SK-N-SH treated with all-trans-retinoic acid at 6 μM for 48 hours (cell line): ENCODE measurements at regions not wholly inside any gene's neighbourhood (a gene's known extent, or its start where the extent isn't known, plus 50 kb on each side); places are given as distances from the start of the nearest gene placed in this dataset.

ENCODE experiments used
- ARNTL ChIP-seq: fragments of 450-650 bp; formaldehyde crosslinking; IDR thresholded peaks from 2 replicates; pipeline ENCODE4 v1.5.0; 2020; ENCODE audit warnings: low read depth, mild to moderate bottlenecking, moderate library complexity, borderline replicate concordance
- BACH2 ChIP-seq: fragments of 250-450 bp; sonication (Bioruptor Pico); IDR thresholded peaks from 2 replicates; pipeline ENCODE4 v1.9.0; 2021; ENCODE audit warnings: mild to moderate bottlenecking, borderline replicate concordance
- PATZ1 ChIP-seq: fragments of 250-450 bp; sonication (Bioruptor Pico); IDR thresholded peaks from 2 replicates; pipeline ENCODE4 v1.8.0; 2020; ENCODE audit warnings: mild to moderate bottlenecking, moderate library complexity, borderline replicate concordance
- TCF4 ChIP-seq: fragments of 250-450 bp; sonication (Bioruptor Pico); IDR thresholded peaks from 2 replicates; pipeline ENCODE4 v1.8.0; 2021; ENCODE audit warnings: mild to moderate bottlenecking, moderate library complexity, borderline replicate concordance
- ZNF565 ChIP-seq: fragments of 450-650 bp; formaldehyde crosslinking; conservative IDR thresholded peaks from 2 replicates; pipeline ENCODE4 v1.5.0; 2020; ENCODE audit warnings: low read depth, mild to moderate bottlenecking, moderate library complexity
- ZNF70 ChIP-seq: fragments of 450-650 bp; formaldehyde crosslinking; IDR thresholded peaks from 2 replicates; pipeline ENCODE4 v1.5.0; 2020; ENCODE audit warnings: mild to moderate bottlenecking, moderate library complexity

- TF ChIP-seq ZNF565 (CRISPR knock-in tag) (no peak), TCF4 (CRISPR knock-in tag) (no peak), ZNF70 (no peak), BACH2 (CRISPR knock-in tag) (no peak), PATZ1 (no peak), ARNTL (CRISPR knock-in tag) (no peak)
Observed at GRCh38 chr21:24115141-24115540, 1492.1 kb downstream of the MRPL39 start.
